ENCODE measurements at regions not wholly inside any gene's neighbourhood (a gene's known extent, or its start where the extent isn't known, plus 50 kb on each side); places are given as distances from the start of the nearest gene placed in this dataset.

- ATAC-seq (no peak), DNase-seq (ENCODE audit: low spot score) (no peak)
- H3K4me1 ChIP-seq (ENCODE audit: insufficient read depth) = no peaks in the 10 kb centered on the region
- Mint-ChIP-seq H3K36me3 (ENCODE audit: low read depth) (no peaks in the 10 kb centered on the region), H3K27ac (no peak overlapping the region), H3K27me3 (ENCODE audit: insufficient read depth, low read depth, poor library complexity) (peaks cover 2% of the 10 kb centered on the region), H3K4me3 (no peak overlapping the region), H3K9me3 (no peaks in the 10 kb centered on the region), H3K4me1 (peaks cover 9% of the 10 kb centered on the region)
- no peak overlapping the region for H3K4me3 ChIP-seq
- no peak overlapping the region for H2AFZ ChIP-seq
- H4K20me1 ChIP-seq (replicated peaks; ENCODE audit: insufficient read depth) = no peaks in the 10 kb centered on the region
- H3K27ac ChIP-seq (ENCODE audit: low read depth) = no peak overlapping the region
- no peaks in the 10 kb centered on the region for H3K79me2 ChIP-seq (replicated peaks; ENCODE audit: insufficient read depth)
- H3K9me2 ChIP-seq (ENCODE audit: insufficient read depth) = no peaks in the 10 kb centered on the region
- H3K36me3 ChIP-seq (ENCODE audit: insufficient read depth) = no peaks in the 10 kb centered on the region
- TF ChIP-seq CREB1 (CRISPR knock-in tag; IDR thresholded peaks at IDR 0.05; ENCODE audit: low read depth) = no peak
- TF ChIP-seq, protein P1, sequence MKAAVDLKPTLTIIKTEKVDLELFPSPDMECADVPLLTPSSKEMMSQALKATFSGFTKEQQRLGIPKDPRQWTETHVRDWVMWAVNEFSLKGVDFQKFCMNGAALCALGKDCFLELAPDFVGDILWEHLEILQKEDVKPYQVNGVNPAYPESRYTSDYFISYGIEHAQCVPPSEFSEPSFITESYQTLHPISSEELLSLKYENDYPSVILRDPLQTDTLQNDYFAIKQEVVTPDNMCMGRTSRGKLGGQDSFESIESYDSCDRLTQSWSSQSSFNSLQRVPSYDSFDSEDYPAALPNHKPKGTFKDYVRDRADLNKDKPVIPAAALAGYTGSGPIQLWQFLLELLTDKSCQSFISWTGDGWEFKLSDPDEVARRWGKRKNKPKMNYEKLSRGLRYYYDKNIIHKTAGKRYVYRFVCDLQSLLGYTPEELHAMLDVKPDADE (IDR thresholded peaks at IDR 0.05) = no peak
- TF ChIP-seq JUNB (IDR thresholded peaks at IDR 0.05; ENCODE audit: unreplicated experiment) = no peak
- TF ChIP-seq STAT1 (IDR thresholded peaks at IDR 0.05; ENCODE audit: unreplicated experiment) = no peak
- no peak for TF ChIP-seq ZNF114 (CRISPR knock-in tag; IDR thresholded peaks at IDR 0.05)
- TF ChIP-seq, protein P2, sequence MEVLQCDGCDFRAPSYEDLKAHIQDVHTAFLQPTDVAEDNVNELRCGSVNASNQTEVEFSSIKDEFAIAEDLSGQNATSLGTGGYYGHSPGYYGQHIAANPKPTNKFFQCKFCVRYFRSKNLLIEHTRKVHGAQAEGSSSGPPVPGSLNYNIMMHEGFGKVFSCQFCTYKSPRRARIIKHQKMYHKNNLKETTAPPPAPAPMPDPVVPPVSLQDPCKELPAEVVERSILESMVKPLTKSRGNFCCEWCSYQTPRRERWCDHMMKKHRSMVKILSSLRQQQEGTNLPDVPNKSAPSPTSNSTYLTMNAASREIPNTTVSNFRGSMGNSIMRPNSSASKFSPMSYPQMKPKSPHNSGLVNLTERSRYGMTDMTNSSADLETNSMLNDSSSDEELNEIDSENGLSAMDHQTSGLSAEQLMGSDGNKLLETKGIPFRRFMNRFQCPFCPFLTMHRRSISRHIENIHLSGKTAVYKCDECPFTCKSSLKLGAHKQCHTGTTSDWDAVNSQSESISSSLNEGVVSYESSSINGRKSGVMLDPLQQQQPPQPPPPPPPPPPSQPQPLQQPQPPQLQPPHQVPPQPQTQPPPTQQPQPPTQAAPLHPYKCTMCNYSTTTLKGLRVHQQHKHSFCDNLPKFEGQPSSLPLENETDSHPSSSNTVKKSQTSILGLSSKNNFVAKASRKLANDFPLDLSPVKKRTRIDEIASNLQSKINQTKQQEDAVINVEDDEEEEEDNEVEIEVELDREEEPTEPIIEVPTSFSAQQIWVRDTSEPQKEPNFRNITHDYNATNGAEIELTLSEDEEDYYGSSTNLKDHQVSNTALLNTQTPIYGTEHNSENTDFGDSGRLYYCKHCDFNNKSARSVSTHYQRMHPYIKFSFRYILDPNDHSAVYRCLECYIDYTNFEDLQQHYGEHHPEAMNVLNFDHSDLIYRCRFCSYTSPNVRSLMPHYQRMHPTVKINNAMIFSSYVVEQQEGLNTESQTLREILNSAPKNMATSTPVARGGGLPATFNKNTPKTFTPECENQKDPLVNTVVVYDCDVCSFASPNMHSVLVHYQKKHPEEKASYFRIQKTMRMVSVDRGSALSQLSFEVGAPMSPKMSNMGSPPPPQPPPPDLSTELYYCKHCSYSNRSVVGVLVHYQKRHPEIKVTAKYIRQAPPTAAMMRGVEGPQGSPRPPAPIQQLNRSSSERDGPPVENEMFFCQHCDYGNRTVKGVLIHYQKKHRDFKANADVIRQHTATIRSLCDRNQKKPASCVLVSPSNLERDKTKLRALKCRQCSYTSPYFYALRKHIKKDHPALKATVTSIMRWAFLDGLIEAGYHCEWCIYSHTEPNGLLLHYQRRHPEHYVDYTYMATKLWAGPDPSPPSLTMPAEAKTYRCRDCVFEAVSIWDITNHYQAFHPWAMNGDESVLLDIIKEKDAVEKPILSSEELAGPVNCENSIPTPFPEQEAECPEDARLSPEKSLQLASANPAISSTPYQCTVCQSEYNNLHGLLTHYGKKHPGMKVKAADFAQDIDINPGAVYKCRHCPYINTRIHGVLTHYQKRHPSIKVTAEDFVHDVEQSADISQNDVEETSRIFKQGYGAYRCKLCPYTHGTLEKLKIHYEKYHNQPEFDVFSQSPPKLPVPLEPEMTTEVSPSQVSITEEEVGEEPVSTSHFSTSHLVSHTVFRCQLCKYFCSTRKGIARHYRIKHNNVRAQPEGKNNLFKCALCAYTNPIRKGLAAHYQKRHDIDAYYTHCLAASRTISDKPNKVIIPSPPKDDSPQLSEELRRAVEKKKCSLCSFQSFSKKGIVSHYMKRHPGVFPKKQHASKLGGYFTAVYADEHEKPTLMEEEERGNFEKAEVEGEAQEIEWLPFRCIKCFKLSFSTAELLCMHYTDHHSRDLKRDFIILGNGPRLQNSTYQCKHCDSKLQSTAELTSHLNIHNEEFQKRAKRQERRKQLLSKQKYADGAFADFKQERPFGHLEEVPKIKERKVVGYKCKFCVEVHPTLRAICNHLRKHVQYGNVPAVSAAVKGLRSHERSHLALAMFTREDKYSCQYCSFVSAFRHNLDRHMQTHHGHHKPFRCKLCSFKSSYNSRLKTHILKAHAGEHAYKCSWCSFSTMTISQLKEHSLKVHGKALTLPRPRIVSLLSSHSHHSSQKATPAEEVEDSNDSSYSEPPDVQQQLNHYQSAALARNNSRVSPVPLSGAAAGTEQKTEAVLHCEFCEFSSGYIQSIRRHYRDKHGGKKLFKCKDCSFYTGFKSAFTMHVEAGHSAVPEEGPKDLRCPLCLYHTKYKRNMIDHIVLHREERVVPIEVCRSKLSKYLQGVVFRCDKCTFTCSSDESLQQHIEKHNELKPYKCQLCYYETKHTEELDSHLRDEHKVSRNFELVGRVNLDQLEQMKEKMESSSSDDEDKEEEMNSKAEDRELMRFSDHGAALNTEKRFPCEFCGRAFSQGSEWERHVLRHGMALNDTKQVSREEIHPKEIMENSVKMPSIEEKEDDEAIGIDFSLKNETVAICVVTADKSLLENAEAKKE (CRISPR knock-in tag; IDR thresholded peaks at IDR 0.05) = no peak
- no peak for TF ChIP-seq POLR2AphosphoS5 (IDR thresholded peaks at IDR 0.05; ENCODE audit: low read depth)
- no peak for TF ChIP-seq CTCF (conservative IDR thresholded peaks at IDR 0.05; ENCODE audit: low read depth in 2 of 2)
- no peak for TF ChIP-seq NANOG (IDR thresholded peaks at IDR 0.05; ENCODE audit: borderline replicate concordance)
- TF ChIP-seq, protein P3, sequence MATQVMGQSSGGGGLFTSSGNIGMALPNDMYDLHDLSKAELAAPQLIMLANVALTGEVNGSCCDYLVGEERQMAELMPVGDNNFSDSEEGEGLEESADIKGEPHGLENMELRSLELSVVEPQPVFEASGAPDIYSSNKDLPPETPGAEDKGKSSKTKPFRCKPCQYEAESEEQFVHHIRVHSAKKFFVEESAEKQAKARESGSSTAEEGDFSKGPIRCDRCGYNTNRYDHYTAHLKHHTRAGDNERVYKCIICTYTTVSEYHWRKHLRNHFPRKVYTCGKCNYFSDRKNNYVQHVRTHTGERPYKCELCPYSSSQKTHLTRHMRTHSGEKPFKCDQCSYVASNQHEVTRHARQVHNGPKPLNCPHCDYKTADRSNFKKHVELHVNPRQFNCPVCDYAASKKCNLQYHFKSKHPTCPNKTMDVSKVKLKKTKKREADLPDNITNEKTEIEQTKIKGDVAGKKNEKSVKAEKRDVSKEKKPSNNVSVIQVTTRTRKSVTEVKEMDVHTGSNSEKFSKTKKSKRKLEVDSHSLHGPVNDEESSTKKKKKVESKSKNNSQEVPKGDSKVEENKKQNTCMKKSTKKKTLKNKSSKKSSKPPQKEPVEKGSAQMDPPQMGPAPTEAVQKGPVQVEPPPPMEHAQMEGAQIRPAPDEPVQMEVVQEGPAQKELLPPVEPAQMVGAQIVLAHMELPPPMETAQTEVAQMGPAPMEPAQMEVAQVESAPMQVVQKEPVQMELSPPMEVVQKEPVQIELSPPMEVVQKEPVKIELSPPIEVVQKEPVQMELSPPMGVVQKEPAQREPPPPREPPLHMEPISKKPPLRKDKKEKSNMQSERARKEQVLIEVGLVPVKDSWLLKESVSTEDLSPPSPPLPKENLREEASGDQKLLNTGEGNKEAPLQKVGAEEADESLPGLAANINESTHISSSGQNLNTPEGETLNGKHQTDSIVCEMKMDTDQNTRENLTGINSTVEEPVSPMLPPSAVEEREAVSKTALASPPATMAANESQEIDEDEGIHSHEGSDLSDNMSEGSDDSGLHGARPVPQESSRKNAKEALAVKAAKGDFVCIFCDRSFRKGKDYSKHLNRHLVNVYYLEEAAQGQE (IDR thresholded peaks at IDR 0.05; ENCODE audit: unreplicated experiment) = no peak
- no peak for TF ChIP-seq ZNF331 (CRISPR knock-in tag; IDR thresholded peaks at IDR 0.05; ENCODE audit: low read depth)
- TF ChIP-seq EZH2phosphoT487 (IDR thresholded peaks at IDR 0.05; ENCODE audit: unreplicated experiment) = no peak
- no peak for TF ChIP-seq EZH2 (IDR thresholded peaks at IDR 0.05; ENCODE audit: low read depth, unreplicated experiment)
- H3F3A ChIP-seq (replicated peaks; ENCODE audit: low read depth) = no peaks in the 10 kb centered on the region
- H3K4me2 ChIP-seq = no peak overlapping the region
- H3K27me3 ChIP-seq (ENCODE audit: insufficient read depth) = no peaks in the 10 kb centered on the region
Measured at GRCh38 chr21:17444828-17445227, 68.0 kb upstream of the CXADR start.

Measured in GM23338 (cell line).